ENCODE measurements at regions not wholly inside any gene's neighbourhood (a gene's known extent, or its start where the extent isn't known, plus 50 kb on each side); places are given as distances from the start of the nearest gene placed in this dataset.
A peak's percentile ranks its signal among the peaks of the same experiment; 100 is the strongest.

DNA sequence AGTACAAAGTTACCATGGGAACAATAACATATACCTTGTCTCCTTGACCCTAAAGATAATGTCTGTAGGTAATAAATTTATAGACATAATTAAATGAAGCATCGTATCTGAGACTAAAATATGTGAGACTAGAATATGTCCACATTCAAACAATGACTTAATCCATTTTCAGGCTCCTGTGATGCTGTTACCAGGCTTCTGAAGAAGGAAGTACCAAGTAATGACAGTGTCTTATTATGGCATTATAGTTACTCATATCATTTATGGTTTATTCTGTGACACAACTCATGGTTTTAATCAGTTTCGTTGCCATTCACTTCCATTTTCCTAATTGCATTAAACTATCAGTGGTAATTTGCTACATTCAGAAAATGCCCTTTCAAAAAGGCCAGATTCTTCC, 100.6 kb upstream of the GPM6B start:
- 35 to 45% methylated on average over 2 of the region's 2 CpGs for WGBS, 2 experiments (ENCODE audit: low coverage in 1 of 2, low lambda C conversion rate in 2 of 2, missing lambda C conversion rate in 2 of 2)
- H3K9ac ChIP-seq = no peak overlapping the region
- no peaks in the 10 kb centered on the region for H3F3A ChIP-seq (ENCODE audit: insufficient read depth)
- no peak for DNase-seq
- no peak overlapping the region for H2AFZ ChIP-seq
- no peaks in the 10 kb centered on the region for H3K4me1 ChIP-seq (ENCODE audit: insufficient read depth)
- H3K9me2 ChIP-seq (ENCODE audit: insufficient read depth) = no peaks in the 10 kb centered on the region
- no peaks in the 10 kb centered on the region for H3K79me2 ChIP-seq (ENCODE audit: insufficient read depth)
- no peak overlapping the region for H3K4me3 ChIP-seq
- no peak overlapping the region for H3K4me2 ChIP-seq (ENCODE audit: unreplicated experiment)
- in situ Hi-C loops (cut with MboI) = no loop called here
- TF ChIP-seq EZH2 (IDR thresholded peaks at IDR 0.05; ENCODE audit: insufficient read depth, poor library complexity, severe bottlenecking) (no peak), EZH2phosphoT487 (IDR thresholded peaks at IDR 0.05; ENCODE audit: insufficient read depth, low read depth) (no peak)
- no peaks in the 10 kb centered on the region for H4K20me1 ChIP-seq (ENCODE audit: insufficient read depth)
- no peaks in the 10 kb centered on the region for H3K36me3 ChIP-seq (ENCODE audit: low read depth)
- H3K27me3 ChIP-seq (replicated peaks; ENCODE audit: insufficient read depth) = no peaks in the 10 kb centered on the region
- no peak overlapping the region for H3K27ac ChIP-seq
- no peaks in the 10 kb centered on the region for H3K9me3 ChIP-seq (ENCODE audit: low read depth)

DNA sequence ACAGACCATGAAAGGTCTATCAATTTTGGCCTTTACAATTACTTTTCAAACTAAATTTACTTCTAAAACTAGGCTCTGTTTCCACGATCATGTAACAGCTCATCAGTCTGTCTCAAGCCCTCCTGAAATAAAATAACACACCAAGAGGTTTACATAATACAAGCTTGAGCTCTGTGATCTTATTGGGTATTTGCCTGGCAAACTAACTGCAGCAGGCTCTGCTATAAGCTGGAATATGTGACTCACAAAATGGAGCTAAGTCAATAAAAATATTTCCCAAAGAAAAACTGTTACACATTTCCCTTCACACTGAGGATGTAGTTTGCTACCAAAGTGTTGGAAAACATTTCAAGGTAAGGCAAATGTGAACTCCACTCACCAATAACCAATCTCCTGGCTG, 94.7 kb upstream of the GPM6B start:
- Histone ChIP-seq H3K4me3 (no peak overlapping the region), H3K79me2 (ENCODE audit: insufficient read depth) (no peaks in the 10 kb centered on the region), H3K4me1 (ENCODE audit: insufficient read depth) (no peaks in the 10 kb centered on the region), H3K9me3 (ENCODE audit: low read depth) (no peaks in the 10 kb centered on the region), H4K20me1 (ENCODE audit: insufficient read depth) (no peaks in the 10 kb centered on the region), H3K27ac (no peak overlapping the region), H3K9ac (no peak overlapping the region), H2AFZ (no peak overlapping the region), H3F3A (ENCODE audit: insufficient read depth) (no peaks in the 10 kb centered on the region), H3K27me3 (replicated peaks; ENCODE audit: insufficient read depth) (no peaks in the 10 kb centered on the region), H3K36me3 (ENCODE audit: low read depth) (no peaks in the 10 kb centered on the region), H3K9me2 (ENCODE audit: insufficient read depth) (no peaks in the 10 kb centered on the region), H3K4me2 (ENCODE audit: unreplicated experiment) (no peak overlapping the region)
- in situ Hi-C loops (cut with MboI) = no loop called here
- WGBS, 2 experiments (ENCODE audit: low coverage in 1 of 2, low lambda C conversion rate in 2 of 2, missing lambda C conversion rate in 2 of 2) = 10% methylated on average over 1 of the region's 1 CpG
- TF ChIP-seq EZH2 (IDR thresholded peaks at IDR 0.05; ENCODE audit: insufficient read depth, poor library complexity, severe bottlenecking) (no peak), EZH2phosphoT487 (IDR thresholded peaks at IDR 0.05; ENCODE audit: insufficient read depth, low read depth) (no peak)
- DNase-seq = peak; percentile 64

DNA sequence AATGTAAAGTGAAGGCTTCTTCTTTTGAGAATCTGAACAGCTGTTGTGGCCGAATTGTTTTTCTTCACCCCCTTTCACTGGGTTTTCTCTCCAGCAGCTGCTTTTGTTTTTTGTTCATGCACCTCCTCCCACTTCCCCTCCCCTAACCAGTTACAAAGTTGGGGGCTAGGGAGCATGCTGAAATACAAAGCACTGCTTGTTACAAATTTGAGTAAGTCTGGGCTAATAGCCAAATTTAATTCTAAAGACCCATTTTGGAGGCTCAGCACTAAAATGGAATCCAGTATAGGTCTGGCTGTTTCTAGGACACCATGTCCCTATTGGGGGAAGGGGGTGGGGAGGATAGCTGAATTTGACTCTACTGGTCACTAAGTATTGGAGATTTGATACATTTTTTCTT, 89.2 kb upstream of the GPM6B start:
- DNase-seq = no peak
- Histone ChIP-seq H3K9me3 (ENCODE audit: low read depth) (no peaks in the 10 kb centered on the region), H3F3A (ENCODE audit: insufficient read depth) (no peaks in the 10 kb centered on the region), H3K79me2 (ENCODE audit: insufficient read depth) (no peaks in the 10 kb centered on the region), H4K20me1 (ENCODE audit: insufficient read depth) (no peaks in the 10 kb centered on the region), H3K27me3 (replicated peaks; ENCODE audit: insufficient read depth) (no peaks in the 10 kb centered on the region), H3K36me3 (ENCODE audit: low read depth) (no peaks in the 10 kb centered on the region), H3K9ac (no peak overlapping the region), H3K27ac (no peak overlapping the region), H3K4me2 (ENCODE audit: unreplicated experiment) (no peak overlapping the region), H3K4me1 (ENCODE audit: insufficient read depth) (no peaks in the 10 kb centered on the region), H2AFZ (no peak overlapping the region), H3K4me3 (no peak overlapping the region), H3K9me2 (ENCODE audit: insufficient read depth) (no peaks in the 10 kb centered on the region)
- no peak for TF ChIP-seq EZH2 (IDR thresholded peaks at IDR 0.05; ENCODE audit: insufficient read depth, poor library complexity, severe bottlenecking)
- no peak for TF ChIP-seq EZH2phosphoT487 (IDR thresholded peaks at IDR 0.05; ENCODE audit: insufficient read depth, low read depth)
- 64 to 75% methylated on average over 1 of the region's 1 CpG for WGBS, 2 experiments (ENCODE audit: low coverage in 1 of 2, low lambda C conversion rate in 2 of 2, missing lambda C conversion rate in 2 of 2)
- in situ Hi-C loops (cut with MboI) = no loop called here

DNA sequence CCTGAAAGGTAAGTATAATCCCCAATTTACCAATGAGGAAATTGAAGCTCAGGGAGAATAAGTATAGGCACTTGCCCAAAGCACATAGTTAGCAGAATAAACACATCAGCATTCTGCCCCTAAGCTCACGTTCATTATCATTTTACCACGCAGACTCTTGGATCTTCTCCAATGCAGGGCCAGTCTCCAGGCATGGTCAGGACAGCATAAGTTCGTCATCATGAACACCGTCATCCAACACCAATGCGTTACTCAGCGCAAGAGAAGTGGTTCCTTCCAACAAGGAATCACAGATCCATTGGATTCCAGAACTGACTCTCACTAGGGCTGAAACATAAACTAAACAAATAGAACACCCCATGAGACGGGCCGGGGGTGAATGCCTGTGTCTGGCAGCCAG, 86.5 kb upstream of the GPM6B start:
- no peaks in the 10 kb centered on the region for H3K27me3 ChIP-seq (replicated peaks; ENCODE audit: insufficient read depth)
- no peak overlapping the region for H3K4me3 ChIP-seq
- no peak overlapping the region for H3K4me2 ChIP-seq (ENCODE audit: unreplicated experiment)
- H3K27ac ChIP-seq = no peak overlapping the region
- no peaks in the 10 kb centered on the region for H3K9me3 ChIP-seq (ENCODE audit: low read depth)
- H3K36me3 ChIP-seq (ENCODE audit: low read depth) = no peaks in the 10 kb centered on the region
- no peak for TF ChIP-seq EZH2phosphoT487 (IDR thresholded peaks at IDR 0.05; ENCODE audit: insufficient read depth, low read depth)
- H3K4me1 ChIP-seq (ENCODE audit: insufficient read depth) = peaks cover 4% of the 10 kb centered on the region
- no peak overlapping the region for H2AFZ ChIP-seq
- H3F3A ChIP-seq (ENCODE audit: insufficient read depth) = no peaks in the 10 kb centered on the region; the same call in 1 of the 2 replicates
- H3K9me2 ChIP-seq (ENCODE audit: insufficient read depth) = no peaks in the 10 kb centered on the region
- WGBS, 2 experiments (ENCODE audit: low coverage in 1 of 2, low lambda C conversion rate in 2 of 2, missing lambda C conversion rate in 2 of 2) = 87 to 88% methylated on average over 6 to 8 of the region's 8 CpGs
- no peak overlapping the region for H3K9ac ChIP-seq
- H4K20me1 ChIP-seq (ENCODE audit: insufficient read depth) = no peaks in the 10 kb centered on the region
- DNase-seq = no peak
- no peaks in the 10 kb centered on the region for H3K79me2 ChIP-seq (ENCODE audit: insufficient read depth)
- in situ Hi-C loops (cut with MboI) = no loop called here

DNA sequence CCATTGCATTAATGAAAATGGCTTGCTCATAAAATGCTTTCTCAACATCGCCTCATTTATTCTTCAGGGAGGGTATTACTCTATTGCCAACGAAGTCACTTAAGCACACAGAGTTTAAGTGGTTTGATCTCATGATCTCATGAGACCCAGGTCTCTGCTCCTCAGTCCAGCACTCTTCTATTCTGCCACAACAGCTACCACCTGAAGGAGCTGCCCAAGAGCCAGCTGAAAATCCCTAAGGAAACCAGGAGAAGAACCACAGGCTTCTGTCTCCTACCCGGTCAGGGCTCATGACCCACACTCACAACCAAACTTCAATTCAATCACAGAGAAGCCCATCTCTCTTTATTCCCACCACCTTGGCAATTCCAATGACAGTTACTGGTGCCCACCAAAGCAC, 85.5 kb upstream of the GPM6B start:
- Histone ChIP-seq H3K4me2 (ENCODE audit: unreplicated experiment) (no peak overlapping the region), H3K4me3 (no peak overlapping the region), H3K9ac (no peak overlapping the region), H2AFZ (no peak overlapping the region), H3K9me3 (ENCODE audit: low read depth) (no peaks in the 10 kb centered on the region), H3K27ac (no peak overlapping the region), H3K36me3 (ENCODE audit: low read depth) (no peaks in the 10 kb centered on the region), H3K27me3 (replicated peaks; ENCODE audit: insufficient read depth) (no peaks in the 10 kb centered on the region), H4K20me1 (ENCODE audit: insufficient read depth) (no peaks in the 10 kb centered on the region), H3K4me1 (ENCODE audit: insufficient read depth) (peaks cover 4% of the 10 kb centered on the region), H3K9me2 (ENCODE audit: insufficient read depth) (no peaks in the 10 kb centered on the region), H3K79me2 (ENCODE audit: insufficient read depth) (no peaks in the 10 kb centered on the region), H3F3A (ENCODE audit: insufficient read depth) (no peaks in the 10 kb centered on the region; the same call in 1 of the 2 replicates)
- DNase-seq = no peak
- in situ Hi-C loops (cut with MboI) = no loop called here
- 89 to 97% methylated on average over 3 of the region's 3 CpGs for WGBS, 2 experiments (ENCODE audit: low coverage in 1 of 2, low lambda C conversion rate in 2 of 2, missing lambda C conversion rate in 2 of 2)
- TF ChIP-seq EZH2 (IDR thresholded peaks at IDR 0.05; ENCODE audit: insufficient read depth, poor library complexity, severe bottlenecking) (no peak), EZH2phosphoT487 (IDR thresholded peaks at IDR 0.05; ENCODE audit: insufficient read depth, low read depth) (no peak)

All from GM23248 (cell line).